Stomach (tissue), 4 donors: ENCODE measurements at regions not wholly inside any gene's neighbourhood (a gene's known extent, or its start where the extent isn't known, plus 50 kb on each side); places are given as distances from the start of the nearest gene placed in this dataset.

ENCODE experiments used
- POLR2A ChIP-seq, 4 donors: fragments of 450-650 bp; IDR thresholded peaks; one replicate each; pipeline ENCODE4 v1.6.1; 2016; ENCODE audit warnings: antibody characterized with exemption in 4 of 4, control low read depth in 2 of 4, mild to moderate bottlenecking in 1 of 4, moderate library complexity in 1 of 4
- POLR2AphosphoS5 ChIP-seq, 3 donors: sonication (generic); formaldehyde crosslinking; IDR thresholded peaks; one replicate each; pipeline ENCODE4 v1.6.1; 2016; ENCODE audit warnings: antibody characterized with exemption in 3 of 3
- TF ChIP-seq, protein P1 (sequence below), 7 experiments: fragments of 450-650 bp in 4 of 7; fragments of 200-600 bp in 3 of 7; sonication (generic) in 3 of 7; IDR thresholded peaks; one replicate each; pipeline ENCODE4 v1.5.1; 2016 to 2019; ENCODE audit warnings: antibody characterized with exemption in 7 of 7, control low read depth in 2 of 7, mild to moderate bottlenecking in 1 of 7

DNA sequence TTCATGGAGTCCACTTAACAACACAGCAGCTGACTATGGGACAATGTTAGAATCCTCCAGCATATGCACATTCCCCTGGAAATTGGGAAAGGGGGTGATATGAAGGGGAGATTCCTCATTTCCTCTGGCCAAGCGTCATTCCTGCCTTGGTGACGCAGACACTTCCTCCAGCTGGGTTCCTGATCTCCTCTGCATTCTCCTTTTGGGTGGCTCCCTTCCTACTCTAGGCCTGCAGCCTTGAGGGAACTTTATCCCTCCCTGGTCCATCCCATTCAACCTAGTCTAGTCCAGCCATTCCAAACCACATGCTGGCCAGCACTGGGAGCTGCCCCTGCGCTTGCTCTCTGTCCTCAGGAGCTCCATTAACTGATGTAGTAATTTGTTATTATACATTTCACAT is 216.8 kb downstream of the VAPA start:
- TF ChIP-seq, protein P1, sequence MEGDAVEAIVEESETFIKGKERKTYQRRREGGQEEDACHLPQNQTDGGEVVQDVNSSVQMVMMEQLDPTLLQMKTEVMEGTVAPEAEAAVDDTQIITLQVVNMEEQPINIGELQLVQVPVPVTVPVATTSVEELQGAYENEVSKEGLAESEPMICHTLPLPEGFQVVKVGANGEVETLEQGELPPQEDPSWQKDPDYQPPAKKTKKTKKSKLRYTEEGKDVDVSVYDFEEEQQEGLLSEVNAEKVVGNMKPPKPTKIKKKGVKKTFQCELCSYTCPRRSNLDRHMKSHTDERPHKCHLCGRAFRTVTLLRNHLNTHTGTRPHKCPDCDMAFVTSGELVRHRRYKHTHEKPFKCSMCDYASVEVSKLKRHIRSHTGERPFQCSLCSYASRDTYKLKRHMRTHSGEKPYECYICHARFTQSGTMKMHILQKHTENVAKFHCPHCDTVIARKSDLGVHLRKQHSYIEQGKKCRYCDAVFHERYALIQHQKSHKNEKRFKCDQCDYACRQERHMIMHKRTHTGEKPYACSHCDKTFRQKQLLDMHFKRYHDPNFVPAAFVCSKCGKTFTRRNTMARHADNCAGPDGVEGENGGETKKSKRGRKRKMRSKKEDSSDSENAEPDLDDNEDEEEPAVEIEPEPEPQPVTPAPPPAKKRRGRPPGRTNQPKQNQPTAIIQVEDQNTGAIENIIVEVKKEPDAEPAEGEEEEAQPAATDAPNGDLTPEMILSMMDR (IDR thresholded peaks at IDR 0.05), result no peak
- no peak for TF ChIP-seq POLR2AphosphoS5 (IDR thresholded peaks at IDR 0.05)
- no peak for TF ChIP-seq POLR2A (IDR thresholded peaks at IDR 0.05)
